ENCODE measurements at regions not wholly inside any gene's neighbourhood (a gene's known extent, or its start where the extent isn't known, plus 50 kb on each side); places are given as distances from the start of the nearest gene placed in this dataset.
"Not testable (repeated sequence)": the region's sequence is repeated elsewhere in the genome, so short reads cannot be mapped to it uniquely, and the experiment has no call there.

DNA sequence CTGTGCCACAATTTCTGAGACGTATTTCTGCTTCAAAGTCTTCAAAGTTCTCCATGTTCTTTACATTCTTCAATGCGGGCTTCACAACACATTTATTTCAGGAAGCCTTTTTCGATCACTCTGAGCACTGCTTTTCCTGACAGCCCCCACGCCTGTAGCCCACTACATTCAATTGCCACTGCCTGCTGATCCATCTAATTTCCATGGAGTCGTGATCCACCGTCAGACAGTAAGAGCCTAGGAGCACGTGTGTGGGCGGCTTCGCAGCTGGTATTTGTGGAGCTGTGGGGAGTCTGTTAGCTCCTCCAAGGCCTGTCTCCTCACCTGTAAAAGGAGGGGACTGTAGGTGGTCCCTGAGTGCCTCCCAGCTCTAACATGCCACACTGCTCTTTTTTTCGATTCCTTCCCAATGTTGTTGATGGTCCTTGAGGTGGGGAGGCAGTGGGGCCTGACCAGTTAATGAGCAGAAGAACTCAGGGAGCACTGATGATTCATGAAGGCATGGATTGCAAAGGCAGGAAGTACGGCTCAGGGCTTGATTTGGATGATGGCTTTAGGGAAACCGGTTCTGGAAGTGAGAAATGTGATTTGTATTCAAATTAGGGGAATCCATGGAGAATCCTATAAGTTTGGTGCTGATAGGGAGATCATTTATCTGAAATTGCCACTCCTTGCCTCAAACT, 401.1 kb upstream of the PODXL start:
- no peak for DNase-seq

DNA sequence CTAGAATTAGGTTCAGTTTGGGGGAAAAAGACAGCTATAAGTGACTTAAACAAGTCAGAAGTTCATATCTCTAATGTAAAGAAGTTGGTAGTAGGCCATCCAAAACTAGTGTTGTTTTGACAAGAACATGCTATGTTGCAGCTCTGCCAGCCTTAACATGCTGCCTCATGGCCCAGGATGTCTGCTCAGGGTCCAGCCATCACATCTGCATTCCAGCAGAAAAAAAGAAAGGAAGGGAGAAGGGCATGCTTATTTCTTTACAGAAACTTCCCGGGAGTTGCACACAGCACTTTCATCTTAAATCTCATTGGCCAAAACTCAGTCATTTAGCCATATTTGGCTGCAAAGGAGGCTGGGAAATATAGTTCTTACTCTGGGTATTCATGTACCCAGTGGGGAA, 400.4 kb upstream of the PODXL start:
- no peak for DNase-seq

DNA sequence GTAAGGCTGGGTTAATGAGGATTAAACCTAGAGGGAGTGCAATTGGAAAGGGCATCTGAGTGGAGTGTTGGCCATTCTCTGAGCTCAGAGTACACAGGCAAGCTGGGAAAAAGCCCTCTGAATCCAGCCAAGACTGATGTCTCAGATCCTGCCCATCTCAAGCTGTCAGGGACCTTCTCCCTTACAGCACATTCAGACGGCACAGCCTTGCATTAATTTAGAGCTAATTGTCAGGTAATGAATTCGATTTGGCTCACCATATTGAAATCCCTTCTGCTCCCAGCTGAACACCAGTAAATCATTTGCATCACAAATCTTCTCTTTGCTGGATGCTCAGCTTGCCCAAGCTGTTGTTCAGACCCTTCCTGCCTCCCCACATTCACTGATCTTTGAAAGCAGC, 399.3 kb upstream of the PODXL start:
- DNase-seq: no peak

DNA sequence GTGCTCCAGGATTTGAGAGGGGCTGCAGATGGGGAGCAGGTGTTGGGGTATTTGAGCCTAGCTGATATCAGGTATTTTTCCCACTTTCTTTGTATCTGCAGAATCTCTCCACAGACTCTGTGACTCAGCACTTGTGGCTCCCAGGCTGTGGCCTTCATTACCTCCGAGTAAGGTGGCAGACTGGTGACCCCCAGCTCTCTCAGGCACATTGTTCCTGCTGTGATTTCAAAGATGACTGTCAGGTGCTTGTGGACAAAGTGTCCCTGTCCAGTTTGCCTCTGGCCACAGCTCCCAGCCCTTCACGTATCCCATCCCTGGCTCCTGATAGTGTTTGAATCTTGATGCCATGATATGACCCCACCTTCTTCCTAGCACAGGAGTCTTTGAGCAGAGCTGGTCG, 396.8 kb upstream of the PODXL start:
- DNase-seq: no peak

DNA sequence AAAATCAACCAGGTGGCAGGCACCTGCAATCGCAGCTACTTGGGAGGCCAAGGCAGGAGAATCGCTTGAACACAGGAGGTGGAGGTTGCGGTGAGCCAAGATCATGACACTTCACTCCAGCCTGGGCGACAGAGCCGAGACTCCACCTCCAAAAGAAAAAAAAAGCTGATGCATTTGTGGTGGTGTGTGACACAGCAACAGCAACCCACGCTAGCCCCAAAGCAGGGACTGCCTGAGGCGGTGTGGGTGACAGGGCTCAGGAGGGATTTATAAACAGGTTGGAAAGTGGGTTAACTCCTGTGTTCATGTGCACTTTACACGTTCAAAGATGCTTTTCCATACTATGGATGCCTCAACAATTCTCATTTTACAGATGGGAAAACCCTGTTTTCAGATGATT, 395.9 kb upstream of the PODXL start:
- DNase-seq: no peak

DNA sequence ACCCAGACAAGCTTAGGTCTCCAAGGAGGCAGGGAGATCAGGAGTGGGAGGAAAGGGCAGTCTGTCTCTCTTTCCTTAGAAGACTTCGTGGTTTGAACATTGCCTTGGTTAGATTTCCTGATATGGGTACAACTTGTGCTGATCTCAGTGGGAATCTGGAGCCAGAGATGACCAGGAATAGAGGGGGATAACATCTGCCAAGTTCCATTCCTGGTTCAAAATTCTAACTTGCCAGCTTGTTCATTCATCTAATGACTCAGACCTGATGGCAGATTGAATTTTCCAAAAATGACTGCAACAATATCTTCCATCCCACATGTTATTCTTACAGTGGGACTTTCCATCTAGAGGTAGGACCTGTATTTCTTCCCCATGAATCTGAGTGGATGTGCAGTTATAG, 394.3 kb upstream of the PODXL start:
- DNase-seq: no peak

DNA sequence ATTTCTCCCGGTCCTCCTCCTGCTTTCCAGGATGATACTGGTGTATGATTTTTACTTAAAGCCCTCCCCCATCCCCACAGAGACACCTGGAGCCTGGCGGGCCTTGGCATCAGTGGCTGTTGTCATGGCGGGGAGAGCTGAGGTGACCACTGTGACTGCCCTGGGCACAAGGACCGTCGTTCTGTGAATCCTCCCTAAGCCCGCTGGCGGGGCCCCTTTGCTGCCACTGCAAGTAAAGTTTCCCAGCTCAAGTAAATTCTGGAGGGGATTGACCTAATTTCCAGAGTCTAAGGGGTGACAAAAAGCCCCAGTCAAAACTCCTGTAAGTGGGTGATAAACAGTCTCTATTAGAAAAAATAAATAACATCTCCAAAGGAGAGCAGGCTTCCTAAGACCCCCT, 393.2 kb upstream of the PODXL start:
- peak; percentile 41 for DNase-seq

DNA sequence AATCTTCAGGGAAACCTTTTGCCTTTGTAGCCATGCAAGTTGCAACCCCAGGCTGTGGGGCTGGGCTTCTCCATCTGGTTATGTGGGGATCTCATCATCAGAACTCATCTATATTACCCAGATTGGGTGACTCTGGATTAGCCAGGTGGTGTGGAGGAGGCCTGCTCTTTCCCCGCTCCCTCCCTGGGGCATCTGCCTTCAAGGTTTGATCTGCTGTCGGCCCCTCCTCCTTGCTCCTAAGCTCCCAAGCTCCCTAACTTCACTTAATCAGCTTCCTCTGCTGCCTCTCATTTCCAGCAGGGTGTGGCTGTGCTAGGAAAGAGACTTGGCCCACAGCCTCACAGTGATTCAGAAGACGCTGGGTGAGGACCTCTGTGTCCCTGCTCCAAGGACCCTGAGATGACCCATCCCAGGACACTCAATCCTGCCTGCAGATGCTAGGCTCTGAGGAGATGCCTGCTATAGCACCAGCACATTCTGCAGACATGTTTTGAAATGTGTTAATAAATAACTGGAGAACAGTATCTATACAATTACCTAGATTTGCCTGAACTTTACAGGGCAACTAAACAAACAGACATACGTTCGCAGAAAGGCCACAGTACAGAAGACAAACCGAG, 392.1 kb upstream of the PODXL start:
- DNase-seq: peak; percentile 50

DNA sequence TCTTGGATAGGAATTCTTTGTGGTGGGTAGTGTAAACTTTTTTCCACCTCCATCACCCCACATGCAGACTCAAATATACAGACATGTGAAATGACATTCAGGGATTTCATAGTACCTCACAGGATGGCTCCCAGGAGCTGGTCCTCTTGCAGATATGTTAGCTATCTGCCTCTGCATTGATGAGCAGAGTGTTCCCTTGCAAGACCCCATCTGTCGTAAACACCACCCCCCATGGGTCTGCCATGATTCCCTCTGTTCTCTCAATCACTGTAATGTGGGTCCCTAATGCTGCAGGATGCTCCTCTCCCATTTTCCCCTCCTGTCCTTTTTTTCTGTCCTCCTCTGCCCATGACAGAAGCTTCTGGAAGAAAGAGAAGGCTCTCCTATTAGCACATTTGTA, 391.2 kb upstream of the PODXL start:
- DNase-seq: no peak

DNA sequence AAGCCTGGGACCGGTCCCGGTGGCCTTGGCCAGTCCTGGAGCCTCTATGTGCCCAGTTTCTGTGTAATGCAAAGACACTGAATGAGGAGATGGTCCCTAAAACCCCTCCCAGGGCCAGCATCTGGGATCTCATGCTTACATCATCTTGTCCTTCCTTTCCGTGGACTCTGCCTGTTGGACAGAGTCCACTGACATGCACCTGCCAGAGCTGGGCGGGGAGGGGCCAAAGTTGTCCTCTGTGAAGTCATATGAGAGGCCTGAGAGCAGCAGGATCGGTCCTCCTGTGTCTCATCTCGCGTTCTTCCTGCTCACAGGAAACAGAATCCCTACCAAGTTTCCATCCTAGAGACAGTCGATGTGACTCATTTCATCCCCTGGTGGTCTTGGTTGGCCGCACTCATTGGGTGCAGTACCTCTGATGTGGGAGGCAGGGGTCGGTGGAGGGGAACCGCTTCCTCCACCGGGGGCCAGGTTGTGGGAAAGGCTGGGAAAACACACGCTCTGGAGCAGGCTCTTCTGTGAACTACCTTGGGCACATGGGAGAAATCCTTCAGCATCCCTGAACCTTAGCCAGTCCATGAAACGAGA, 389.6 kb upstream of the PODXL start:
- peak; percentile 50 for DNase-seq

DNA sequence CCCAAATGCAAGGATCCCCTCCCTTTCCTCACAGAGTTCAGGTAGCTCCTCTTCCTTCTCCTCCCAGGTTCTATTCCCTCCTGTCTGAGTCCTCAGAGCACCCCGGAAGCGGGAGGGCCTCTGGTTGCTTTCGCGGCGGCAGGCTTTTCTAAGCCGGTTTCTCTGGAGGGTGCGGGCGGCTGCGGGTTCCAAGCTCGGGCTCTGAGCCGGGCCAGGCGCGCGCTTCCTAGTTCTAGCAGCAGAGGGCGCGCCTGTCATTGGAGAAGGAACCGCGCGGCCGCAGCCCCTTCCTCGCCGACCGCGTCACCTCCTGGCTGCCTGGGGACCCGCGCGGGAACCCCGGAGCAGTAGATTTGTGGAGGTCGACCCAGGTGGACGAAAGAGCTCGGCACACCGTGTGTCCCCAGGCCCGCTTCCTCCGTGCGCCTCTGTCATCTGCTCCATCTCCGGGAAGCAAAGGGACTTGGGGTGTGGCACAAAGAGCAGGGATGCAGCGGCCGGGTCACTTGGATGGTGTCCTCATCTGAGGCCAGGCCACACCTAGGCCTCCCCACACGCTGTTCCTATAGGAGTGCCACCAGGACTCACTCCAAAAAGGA, 389.0 kb upstream of the PODXL start:
- peak; percentile 80 for DNase-seq

DNA sequence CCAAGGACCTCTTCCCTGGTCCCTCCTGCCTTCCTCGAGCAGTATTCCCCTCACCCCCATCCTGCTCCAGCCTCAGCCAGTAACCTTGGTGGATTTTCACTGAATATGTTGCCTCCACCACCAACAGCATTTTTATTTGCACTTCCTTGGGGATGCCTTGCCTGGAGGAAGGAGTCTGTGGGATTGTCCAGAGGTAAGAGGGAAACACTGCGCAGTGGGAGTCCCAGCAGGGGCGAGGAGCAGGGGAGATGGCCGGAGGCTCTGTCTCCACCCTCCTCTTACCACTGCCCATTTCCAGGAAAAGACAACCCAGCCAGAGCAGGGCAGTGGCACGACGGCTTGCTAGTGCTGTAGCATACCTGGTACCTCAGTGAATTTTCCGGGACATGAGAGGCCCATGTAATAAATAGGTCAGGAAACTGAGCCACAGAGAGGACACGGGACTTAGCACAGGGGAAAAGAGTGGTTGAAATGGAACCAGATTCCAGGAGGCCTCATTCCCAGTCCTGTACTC, 388.2 kb upstream of the PODXL start:
- no peak for DNase-seq

DNA sequence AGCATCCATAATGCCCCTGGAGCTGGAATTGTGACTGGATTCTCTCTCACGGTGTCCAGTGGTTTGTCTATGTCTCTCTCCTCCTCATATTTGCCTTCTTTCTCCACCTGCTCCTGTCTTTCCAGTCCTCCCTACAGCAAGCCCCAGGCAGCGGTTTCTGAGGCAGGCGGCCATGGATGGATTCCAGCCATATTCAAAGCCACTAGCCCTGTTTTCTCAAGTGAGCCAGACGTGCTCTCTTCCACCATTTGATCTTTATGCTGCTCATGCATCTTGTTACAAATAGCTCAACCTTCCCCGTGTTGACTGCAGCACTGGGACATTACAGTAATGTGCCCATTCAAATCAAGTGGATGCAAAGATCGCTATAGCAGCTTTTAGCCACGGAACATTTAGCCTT, 387.2 kb upstream of the PODXL start:
- DNase-seq: no peak

DNA sequence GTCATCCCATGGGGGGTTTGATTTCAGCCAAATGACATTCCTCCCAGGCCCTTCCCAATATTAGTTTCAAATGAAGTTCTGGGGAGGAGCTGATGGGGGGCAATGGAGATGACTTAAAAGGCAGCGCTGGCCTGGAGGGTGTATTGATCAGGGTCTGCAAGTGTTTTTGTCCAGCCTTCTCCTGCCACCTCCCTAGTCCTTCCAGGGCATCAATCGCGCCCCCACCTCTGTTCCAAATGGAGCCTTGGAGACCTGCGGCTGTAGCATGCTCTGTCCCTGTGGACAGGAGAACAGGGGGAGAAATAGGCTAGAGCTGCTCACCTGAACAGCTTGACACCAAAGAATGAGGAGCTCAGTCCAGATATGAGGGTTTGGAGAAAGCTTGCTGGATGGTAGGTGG, 386.8 kb upstream of the PODXL start:
- DNase-seq: no peak

DNA sequence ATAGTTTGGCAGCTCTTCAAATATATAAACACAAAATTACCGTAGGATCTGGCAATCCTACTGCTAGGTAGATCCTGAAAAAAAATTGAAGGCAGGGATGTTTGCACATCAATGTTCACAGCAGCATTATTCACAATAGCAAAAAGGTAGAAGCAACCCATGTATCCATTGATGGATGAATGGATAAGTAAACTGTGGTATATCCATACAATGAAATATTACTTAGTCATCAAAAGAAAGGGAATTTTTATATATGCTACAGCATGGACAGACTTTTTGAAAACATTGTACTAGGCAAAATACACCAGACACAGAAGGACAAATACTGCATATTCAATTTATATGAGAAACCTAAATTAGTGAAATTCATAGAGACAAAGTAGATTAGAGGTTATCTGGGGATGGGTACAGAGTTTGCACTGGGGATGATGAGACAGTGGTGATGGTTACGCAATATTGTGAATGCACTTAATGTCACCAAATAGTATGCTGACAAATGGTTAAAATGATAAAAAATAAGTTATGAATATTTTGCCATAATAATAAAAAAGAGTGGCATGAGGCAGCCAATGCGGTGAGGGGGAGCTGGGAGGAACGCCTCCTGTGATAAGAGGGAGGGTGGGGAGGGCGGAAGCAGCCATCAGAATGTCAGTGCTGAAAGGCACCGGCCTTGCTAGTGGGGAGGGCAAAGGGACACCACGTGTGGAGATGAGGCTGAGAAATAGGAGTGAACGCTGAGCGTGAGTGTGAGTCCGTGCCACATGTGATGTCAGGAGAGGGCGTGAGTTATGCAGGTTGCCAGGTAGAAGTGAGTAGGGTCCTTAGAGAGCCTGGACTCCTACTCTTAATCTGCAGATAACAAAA, 386.1 kb upstream of the PODXL start:
- no peak for DNase-seq

DNA sequence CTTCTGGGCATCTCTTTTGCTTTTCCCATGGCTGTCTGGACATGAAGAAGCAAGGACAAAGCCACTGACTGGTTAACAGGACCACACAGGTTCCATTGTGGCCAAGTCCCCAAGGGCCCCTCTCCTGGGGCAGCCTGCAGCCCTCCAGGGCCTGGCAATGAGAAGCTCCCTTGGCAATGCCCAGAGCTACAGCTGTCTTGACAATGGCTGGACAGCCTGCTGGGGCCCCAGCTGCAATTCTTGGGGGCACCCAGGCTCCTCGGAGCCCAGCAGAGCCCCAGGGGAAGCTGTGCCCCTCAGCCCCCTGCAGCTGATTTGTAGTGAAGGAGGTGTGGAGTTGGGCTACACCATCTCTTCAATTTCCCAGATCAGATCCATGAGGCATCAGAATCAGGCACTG, 384.9 kb upstream of the PODXL start:
- DNase-seq: no peak

DNA sequence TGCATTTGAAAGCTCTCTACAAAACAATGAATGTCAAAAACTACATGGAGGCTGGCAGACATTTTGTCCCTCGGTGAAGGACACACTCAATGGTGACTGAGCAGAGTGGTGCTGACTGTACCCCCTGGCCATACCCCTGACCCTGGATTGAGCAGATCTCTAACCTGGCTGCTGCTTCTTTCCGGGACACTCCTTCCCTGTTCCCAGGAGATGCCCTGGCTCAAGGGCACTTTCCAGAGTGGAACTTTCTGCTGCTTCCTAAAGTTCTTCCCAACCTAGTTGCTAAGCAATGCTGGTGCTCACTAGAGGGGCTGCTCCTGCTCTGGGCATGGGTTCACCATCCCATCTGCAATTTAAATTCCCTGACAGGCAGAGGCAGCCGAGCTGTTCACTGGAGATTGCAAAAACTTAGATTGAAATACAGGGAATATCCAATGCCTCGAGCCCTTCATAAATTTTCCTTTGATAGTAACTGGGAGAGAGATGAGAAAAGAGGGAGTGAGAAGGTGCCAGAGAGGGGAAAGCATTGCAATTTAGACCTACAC, 384.3 kb upstream of the PODXL start:
- DNase-seq: no peak

DNA sequence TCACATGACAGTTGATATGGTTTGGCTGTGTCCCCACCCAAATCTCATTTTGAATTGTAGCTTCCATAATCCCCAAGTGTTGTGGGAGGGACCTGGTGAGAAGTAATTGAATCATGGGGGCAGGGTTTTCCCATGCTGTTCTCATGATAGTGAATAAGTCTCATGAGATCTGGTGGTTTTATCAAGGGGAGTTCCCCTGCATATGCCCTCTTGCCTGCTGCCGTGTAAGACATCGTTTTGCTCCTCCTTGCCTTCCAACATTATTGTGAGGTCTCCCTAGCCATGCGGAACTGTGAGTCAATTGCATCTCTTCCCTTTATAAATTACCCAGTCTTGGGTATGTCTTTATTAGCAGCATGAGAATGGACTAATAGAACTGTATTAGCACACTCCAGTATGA, 382.4 kb upstream of the PODXL start:
- DNase-seq: not testable (repeated sequence)

DNA sequence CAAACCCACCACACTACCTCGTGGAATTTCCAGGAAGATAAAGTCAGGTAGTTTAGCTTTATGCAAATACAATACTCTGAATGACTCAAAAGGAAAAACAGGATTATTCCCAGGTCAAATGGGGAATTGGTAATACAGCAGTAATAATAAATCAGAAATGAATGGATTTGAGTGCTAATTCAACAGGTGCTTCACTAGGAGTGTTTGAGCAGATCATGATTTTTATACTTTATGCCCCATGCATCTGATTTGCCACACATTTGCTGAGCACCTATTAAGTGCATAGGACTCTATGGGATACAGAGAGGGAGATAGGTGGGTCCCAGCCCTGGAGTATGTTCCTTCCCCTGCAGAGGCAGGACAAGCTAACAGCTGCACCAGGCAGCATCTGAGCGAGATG, 381.4 kb upstream of the PODXL start:
- no peak for DNase-seq

DNA sequence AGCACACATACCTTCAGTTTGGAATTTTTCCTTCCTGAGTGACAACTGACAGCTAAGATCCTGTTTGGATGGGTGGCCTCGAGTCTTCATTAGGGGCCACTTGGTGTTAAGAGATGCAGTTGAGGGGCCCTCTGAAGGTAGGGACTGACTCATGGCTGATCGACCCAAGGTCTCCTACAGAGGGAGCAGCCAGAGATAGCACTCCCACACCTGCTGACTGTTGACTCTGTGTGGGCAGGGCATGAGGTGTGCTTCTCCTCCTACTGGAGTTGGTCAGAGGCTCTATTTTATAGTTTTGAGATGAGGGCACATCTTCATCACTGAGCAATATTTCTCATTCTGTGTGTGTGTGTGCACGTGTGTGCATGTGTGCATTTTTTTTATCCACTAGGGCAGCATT, 378.8 kb upstream of the PODXL start:
- DNase-seq: peak; percentile 61

DNA sequence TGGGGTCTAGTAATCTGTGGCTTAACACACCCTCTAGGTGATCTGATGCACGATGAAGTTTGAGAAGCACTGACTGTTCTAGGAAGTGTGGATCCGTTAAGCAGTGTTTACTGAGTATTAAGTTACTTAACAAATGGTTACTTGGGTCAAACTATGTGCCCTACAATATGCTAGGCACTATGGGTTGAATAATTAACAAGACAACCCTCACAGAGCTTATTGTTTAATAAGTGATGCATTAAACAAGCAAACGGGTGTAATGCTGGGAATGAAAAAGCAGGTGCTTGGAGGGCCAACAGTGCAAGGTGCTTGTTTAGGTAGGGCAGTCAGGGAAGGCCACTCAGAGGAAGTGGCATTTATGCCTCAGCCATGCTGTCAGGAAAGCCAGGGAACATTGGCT, 378.0 kb upstream of the PODXL start:
- DNase-seq: peak; percentile 74

DNA sequence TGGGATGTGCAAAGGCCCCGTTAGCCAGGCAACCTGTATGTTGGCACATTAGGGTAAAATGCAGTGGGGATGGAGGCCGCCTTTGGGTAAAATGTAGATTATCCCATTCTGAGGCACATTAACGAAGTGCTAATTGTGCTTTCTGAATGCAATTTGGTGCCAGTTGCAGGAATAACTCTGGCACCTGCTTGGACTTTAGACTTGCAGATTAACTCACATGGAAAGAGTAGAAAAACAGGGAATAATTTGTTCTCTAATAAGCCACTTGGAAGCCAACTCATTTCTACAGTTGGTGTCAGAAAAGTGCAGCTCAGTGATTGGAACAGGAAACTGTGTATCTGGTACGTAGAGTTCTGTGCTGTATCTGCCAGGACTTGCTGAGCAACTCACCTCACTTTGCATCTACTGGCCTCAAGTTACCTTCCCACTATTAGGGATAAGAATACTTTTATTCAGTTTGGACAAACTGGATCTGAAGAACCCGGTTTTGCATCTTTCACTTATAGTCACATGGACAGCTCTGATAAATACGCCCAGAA, 377.4 kb upstream of the PODXL start:
- no peak for DNase-seq

DNA sequence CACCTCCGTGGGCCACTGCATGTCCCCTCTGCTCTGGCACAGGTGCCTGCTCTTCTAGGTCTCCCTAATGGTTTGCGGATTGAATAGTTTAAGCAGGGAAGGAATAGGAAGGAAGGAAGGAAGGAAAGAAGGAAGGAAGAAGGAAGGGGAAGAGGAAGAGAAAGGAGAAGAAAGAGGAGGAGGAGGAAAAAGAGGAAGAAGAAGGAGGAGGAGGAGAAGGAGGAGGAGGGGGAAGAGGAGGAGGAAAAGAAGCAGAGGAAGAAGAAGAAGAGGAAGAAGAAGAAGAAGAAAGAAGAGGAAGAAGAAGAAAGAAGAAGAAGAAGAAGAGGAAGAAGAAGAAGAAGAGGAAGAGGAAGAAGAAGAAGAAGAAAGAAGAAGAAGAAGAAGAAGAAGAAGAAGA, 376.8 kb upstream of the PODXL start:
- DNase-seq: not testable (repeated sequence)
